Upper lobe of left lung (tissue), 6 donors: ENCODE measurements at regions not wholly inside any gene's neighbourhood (a gene's known extent, or its start where the extent isn't known, plus 50 kb on each side); places are given as distances from the start of the nearest gene placed in this dataset.

Source experiments
- ATAC-seq, 2 donors: fragments of 200-7000 bp; cut with Tn5 transposase; one replicate each; pipeline ENCODE4 v1.9.1; 2022; ENCODE audit warnings: mild to moderate bottlenecking in 2 of 2, moderate library complexity in 2 of 2; ENCODE audit not compliant: low FRiP score in 2 of 2
- DNase-seq, 2 donors: peaks; one replicate each; pipeline ENCODE4 v3.0.0-alpha.2; 2019 to 2020
- H3K27ac ChIP-seq, 4 donors: fragments of 200-600 bp; sonication (generic); one replicate each; pipeline ENCODE4 v1.5.1; 2016 to 2019
- H3K27me3 ChIP-seq, 4 donors: fragments of 200-600 bp; sonication (generic); one replicate each; pipeline ENCODE4 v1.5.1; 2017 to 2019
- H3K36me3 ChIP-seq, 4 donors: fragments of 200-600 bp; sonication (generic); one replicate each; pipeline ENCODE4 v1.5.1; 2016 to 2019
- H3K4me1 ChIP-seq, 4 donors: fragments of 200-600 bp; sonication (generic); one replicate each; pipeline ENCODE4 v1.5.1; 2018 to 2019
- H3K4me3 ChIP-seq, 4 donors: fragments of 200-600 bp; sonication (generic); one replicate each; pipeline ENCODE4 v1.5.1; 2017 to 2019; ENCODE audit warnings: mild to moderate bottlenecking in 2 of 4, moderate library complexity in 1 of 4
- H3K9me3 ChIP-seq, 4 donors: fragments of 200-600 bp; sonication (generic); one replicate each; pipeline ENCODE4 v1.5.1; 2018 to 2019
- EP300 ChIP-seq, 4 donors: sonication (generic); formaldehyde crosslinking; IDR thresholded peaks; one replicate each; pipeline ENCODE4 v1.5.1; 2017; ENCODE audit warnings: antibody characterized with exemption in 4 of 4, control low read depth in 2 of 4
- POLR2A ChIP-seq, 4 donors: fragments of 450-650 bp; IDR thresholded peaks; one replicate each; pipeline ENCODE4 v1.5.1; 2016 to 2017; ENCODE audit warnings: antibody characterized with exemption in 4 of 4, mild to moderate bottlenecking in 2 of 4
- POLR2AphosphoS5 ChIP-seq, 2 donors: sonication (generic); formaldehyde crosslinking; IDR thresholded peaks; one replicate each; pipeline ENCODE4 v1.5.1; 2017; ENCODE audit warnings: antibody characterized with exemption in 2 of 2
- WGBS, 2 donors: methylation state at CpG; one replicate each; pipeline ENCODE4 v1.1.5; 2017 to 2018; 5-methylcytosine and 5-hydroxymethylcytosine counted together
- TF ChIP-seq, protein P1 (sequence below), 6 experiments: fragments of 450-650 bp in 4 of 6; fragments of 200-600 bp in 2 of 6; sonication (generic) in 2 of 6; IDR thresholded peaks; one replicate each; pipeline ENCODE4 v1.5.1; 2016 to 2019; ENCODE audit warnings: antibody characterized with exemption in 6 of 6
- donor health status: DM: no; HTN: no; CAD: no; lungs with moderate emphysema.
- donor health status: DM: no; HTN: yes; CAD: no; lungs with severe emphysema.

DNA sequence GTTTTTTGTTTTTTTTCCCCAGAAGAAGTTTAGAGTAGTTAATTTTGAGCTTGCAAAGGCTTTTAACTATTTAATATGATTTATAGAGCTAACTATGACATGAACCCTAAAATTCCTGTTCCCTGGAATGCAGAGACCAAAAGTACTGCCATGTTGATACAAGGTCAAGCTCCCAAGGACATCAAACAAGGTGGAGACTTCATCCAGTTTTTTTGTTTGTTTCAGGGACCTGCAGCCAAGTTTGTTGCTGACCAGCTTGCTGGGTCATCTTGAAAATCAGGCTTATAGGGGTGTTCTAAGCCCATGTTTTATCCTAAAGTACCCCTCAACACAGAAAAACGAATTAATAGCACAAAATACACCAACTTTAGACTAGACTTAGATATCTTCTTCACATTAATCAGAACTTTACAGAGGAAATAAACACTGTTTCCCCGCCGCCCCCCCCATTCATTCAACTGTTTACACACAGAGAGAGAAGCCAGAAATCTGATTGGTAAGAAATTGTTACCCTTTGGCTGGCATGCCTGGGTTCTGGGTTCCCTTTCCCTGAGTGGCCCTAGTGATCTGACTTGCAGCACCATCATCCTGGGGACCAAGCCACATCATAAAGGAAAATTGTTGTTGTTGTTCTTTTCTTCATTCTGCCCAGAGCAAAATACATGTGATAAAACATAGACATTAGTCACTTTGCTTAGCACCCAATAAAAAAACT is 860.5 kb downstream of the CCSER2 start:
- H3K27ac ChIP-seq: no peak overlapping the region
- H3K27me3 ChIP-seq: no peaks in the 10 kb centered on the region
- peaks cover 0 to 5% (median 3%) of the 10 kb centered on the region in 4 donors for H3K9me3 ChIP-seq
- no peak overlapping the region for H3K4me3 ChIP-seq
- TF ChIP-seq, protein P1, sequence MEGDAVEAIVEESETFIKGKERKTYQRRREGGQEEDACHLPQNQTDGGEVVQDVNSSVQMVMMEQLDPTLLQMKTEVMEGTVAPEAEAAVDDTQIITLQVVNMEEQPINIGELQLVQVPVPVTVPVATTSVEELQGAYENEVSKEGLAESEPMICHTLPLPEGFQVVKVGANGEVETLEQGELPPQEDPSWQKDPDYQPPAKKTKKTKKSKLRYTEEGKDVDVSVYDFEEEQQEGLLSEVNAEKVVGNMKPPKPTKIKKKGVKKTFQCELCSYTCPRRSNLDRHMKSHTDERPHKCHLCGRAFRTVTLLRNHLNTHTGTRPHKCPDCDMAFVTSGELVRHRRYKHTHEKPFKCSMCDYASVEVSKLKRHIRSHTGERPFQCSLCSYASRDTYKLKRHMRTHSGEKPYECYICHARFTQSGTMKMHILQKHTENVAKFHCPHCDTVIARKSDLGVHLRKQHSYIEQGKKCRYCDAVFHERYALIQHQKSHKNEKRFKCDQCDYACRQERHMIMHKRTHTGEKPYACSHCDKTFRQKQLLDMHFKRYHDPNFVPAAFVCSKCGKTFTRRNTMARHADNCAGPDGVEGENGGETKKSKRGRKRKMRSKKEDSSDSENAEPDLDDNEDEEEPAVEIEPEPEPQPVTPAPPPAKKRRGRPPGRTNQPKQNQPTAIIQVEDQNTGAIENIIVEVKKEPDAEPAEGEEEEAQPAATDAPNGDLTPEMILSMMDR (IDR thresholded peaks at IDR 0.05): no peak
- no peak for TF ChIP-seq POLR2A (IDR thresholded peaks at IDR 0.05)
- no peak for TF ChIP-seq POLR2AphosphoS5 (IDR thresholded peaks at IDR 0.05)
- no peak for TF ChIP-seq EP300 (IDR thresholded peaks at IDR 0.05)
- 50 to 59% methylated on average over 3 of the region's 3 CpGs for WGBS, 2 donors
- no peak for ATAC-seq
- H3K36me3 ChIP-seq: no peaks in the 10 kb centered on the region
- no peak for DNase-seq
- no peaks in the 10 kb centered on the region for H3K4me1 ChIP-seq

DNA sequence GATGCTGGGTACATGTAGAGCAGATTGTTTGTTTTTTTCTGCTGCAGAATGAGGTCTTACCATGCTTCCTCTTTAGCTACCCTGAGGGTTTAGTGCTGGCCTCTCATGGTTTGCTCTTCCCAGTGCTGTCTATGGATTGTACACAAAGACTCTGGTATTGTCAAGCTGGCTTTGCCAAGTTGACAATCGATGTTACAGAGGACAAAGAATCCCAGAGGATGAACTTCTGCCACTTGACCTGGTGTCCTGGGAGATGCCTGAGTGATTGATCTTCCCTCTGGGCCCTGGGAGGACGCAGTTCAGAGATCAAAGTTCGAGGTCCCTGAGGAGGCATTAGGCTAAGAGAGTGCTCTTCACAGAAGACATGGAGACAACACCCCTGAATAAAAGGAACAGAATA is 865.4 kb downstream of the CCSER2 start:
- 46 to 55% methylated on average over 3 of the region's 3 CpGs for WGBS, 2 donors
- H3K27ac ChIP-seq: no peak overlapping the region
- TF ChIP-seq EP300 (IDR thresholded peaks at IDR 0.05) (no peak), POLR2A (IDR thresholded peaks at IDR 0.05) (no peak), POLR2AphosphoS5 (IDR thresholded peaks at IDR 0.05) (no peak)
- TF ChIP-seq, protein P1 (IDR thresholded peaks at IDR 0.05): no peak
- no peaks in the 10 kb centered on the region for H3K27me3 ChIP-seq
- H3K9me3 ChIP-seq: no peaks in the 10 kb centered on the region
- no peak for DNase-seq
- H3K4me1 ChIP-seq: no peaks in the 10 kb centered on the region
- ATAC-seq: no peak
- no peaks in the 10 kb centered on the region for H3K36me3 ChIP-seq
- no peak overlapping the region for H3K4me3 ChIP-seq

DNA sequence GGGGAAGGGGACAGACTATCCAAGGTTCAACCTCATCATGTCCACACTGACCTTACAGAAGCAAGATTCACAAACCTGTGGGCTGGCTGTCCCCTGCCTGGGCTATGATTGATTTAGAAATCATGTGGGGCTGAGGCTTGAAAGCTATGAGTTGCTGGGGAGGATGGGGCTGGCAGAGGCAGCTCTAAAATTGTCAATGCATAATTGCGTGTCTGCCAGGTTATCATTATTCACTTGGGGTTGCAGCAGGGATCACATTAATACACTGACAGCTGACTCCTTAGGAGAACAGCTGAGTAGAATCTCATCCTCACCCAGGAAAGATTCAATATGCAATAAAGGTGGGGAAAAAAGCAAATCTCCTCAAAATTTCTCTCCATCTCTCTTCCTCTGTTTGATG is 866.3 kb downstream of the CCSER2 start:
- DNase-seq (no peak), ATAC-seq (no peak)
- Histone ChIP-seq H3K27me3 (no peaks in the 10 kb centered on the region), H3K4me1 (no peaks in the 10 kb centered on the region), H3K36me3 (no peaks in the 10 kb centered on the region), H3K4me3 (no peak overlapping the region), H3K27ac (no peak overlapping the region), H3K9me3 (no peaks in the 10 kb centered on the region)
- TF ChIP-seq POLR2AphosphoS5 (IDR thresholded peaks at IDR 0.05): no peak
- WGBS, 2 donors: 84 to 100% methylated on average over 1 of the region's 1 CpG

DNA sequence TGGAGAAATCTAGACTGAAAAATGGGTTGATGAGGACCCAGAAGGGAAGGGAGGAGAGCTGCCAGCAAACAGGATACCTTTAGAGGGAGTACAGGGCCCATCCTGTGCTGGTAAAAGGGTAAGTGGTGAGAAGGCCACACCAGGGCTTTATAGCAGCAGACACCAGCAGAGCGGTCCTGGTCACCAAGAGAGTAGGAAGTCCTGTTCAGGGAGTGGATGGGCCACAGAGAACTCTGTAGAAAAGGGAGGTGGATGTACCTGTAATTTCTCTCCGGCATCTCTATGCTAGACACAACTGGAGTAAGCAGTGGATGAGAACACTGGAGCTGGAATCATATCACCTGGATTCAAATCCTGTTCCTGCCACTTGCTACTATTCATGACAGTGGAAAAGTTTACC is 867.2 kb downstream of the CCSER2 start:
- TF ChIP-seq, protein P1 (IDR thresholded peaks at IDR 0.05): no peak
- no peak for TF ChIP-seq POLR2A (IDR thresholded peaks at IDR 0.05)
- TF ChIP-seq EP300 (IDR thresholded peaks at IDR 0.05): no peak
- TF ChIP-seq POLR2AphosphoS5 (IDR thresholded peaks at IDR 0.05): no peak
- Histone ChIP-seq H3K9me3 (no peaks in the 10 kb centered on the region), H3K36me3 (no peaks in the 10 kb centered on the region), H3K4me3 (no peak overlapping the region), H3K27me3 (no peaks in the 10 kb centered on the region), H3K27ac (no peak overlapping the region), H3K4me1 (no peaks in the 10 kb centered on the region)
- no peak for DNase-seq
- WGBS, 2 donors: 68 to 75% methylated on average over 2 of the region's 2 CpGs
- no peak for ATAC-seq

DNA sequence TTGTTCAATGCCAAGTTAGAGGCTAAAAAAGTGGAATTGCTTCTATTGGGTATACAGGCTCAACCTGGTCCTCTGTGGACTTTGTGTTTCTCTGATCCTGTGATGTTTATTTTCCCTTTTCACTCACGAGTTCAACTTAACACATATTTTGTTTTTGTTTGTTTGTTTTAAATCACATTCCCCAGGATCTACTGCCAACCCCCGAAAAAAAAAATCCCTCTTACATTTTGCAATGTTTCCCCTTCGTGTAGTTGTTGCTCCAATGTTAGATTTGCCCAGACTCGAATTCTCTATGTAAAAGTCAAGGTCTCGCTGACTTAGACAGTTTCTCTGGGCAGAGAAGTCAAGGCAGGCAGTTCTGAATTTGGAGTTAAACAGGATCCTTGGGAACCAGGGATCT is 876.4 kb downstream of the CCSER2 start:
- DNase-seq (no peak), ATAC-seq (no peak)
- 64 to 72% methylated on average over 5 of the region's 5 CpGs for WGBS, 2 donors
- TF ChIP-seq POLR2A (IDR thresholded peaks at IDR 0.05) (no peak), EP300 (IDR thresholded peaks at IDR 0.05) (no peak), POLR2AphosphoS5 (IDR thresholded peaks at IDR 0.05) (no peak)
- TF ChIP-seq, protein P1 (IDR thresholded peaks at IDR 0.05): no peak
- Histone ChIP-seq H3K9me3 (no peaks in the 10 kb centered on the region), H3K27ac (no peak overlapping the region), H3K4me3 (no peak overlapping the region), H3K27me3 (no peaks in the 10 kb centered on the region), H3K36me3 (no peaks in the 10 kb centered on the region), H3K4me1 (no peaks in the 10 kb centered on the region)
